Effector memory CD4-positive, alpha-beta T cell (primary cell): ENCODE measurements at regions not wholly inside any gene's neighbourhood (a gene's known extent, or its start where the extent isn't known, plus 50 kb on each side); places are given as distances from the start of the nearest gene placed in this dataset.

Source experiments
- DNase-seq, 3 donors: peaks; one replicate each; pipeline ENCODE4 v3.0.0-alpha.2; 2020
- H3K27ac ChIP-seq: 2 replicates; pipeline ENCODE4 v1.7.0; 2013; ENCODE audit warnings: mild to moderate bottlenecking, low read length, moderate library complexity; ENCODE audit not compliant: insufficient read depth, poor library complexity, severe bottlenecking
- H3K27me3 ChIP-seq: replicated peaks from 2 replicates; pipeline ENCODE4 v1.7.0; 2013; ENCODE audit warnings: mild to moderate bottlenecking, low read length; ENCODE audit not compliant: insufficient read depth, control insufficient read depth, poor library complexity, severe bottlenecking
- H3K36me3 ChIP-seq: 2 replicates; pipeline ENCODE4 v1.7.0; 2013; ENCODE audit warnings: mild to moderate bottlenecking, low read length, moderate library complexity; ENCODE audit not compliant: control insufficient read depth, insufficient read depth
- H3K4me1 ChIP-seq: 2 replicates; pipeline ENCODE4 v1.7.0; 2013; ENCODE audit warnings: low read length, mild to moderate bottlenecking; ENCODE audit not compliant: control insufficient read depth, insufficient read depth, poor library complexity, severe bottlenecking
- H3K4me3 ChIP-seq: 2 replicates; pipeline ENCODE4 v1.7.0; 2013; ENCODE audit warnings: low read length, low read depth, mild to moderate bottlenecking; ENCODE audit not compliant: insufficient read depth, poor library complexity, severe bottlenecking
- H3K9me3 ChIP-seq: 2 replicates; pipeline ENCODE4 v1.7.0; 2013; ENCODE audit warnings: mild to moderate bottlenecking, low read length, moderate library complexity; ENCODE audit not compliant: control insufficient read depth

DNA sequence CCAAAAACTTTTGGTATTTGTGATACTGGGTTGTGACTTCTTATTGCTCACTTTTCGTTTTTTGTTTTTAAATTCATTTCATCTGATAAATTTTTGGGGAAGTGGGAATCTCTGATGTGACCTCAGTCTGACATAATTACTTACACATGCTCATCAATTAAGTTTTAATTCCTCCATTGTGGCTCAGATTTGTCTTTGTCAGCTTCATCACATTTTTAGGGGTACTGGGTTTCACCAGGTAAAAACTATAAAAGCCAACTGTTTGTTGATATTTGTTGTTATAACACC, 425.3 kb upstream of the TGFBR2 start:
- Histone ChIP-seq H3K27me3 (no peaks in the 10 kb centered on the region), H3K4me3 (no peak overlapping the region), H3K36me3 (no peaks in the 10 kb centered on the region), H3K27ac (no peak overlapping the region), H3K9me3 (no peaks in the 10 kb centered on the region), H3K4me1 (no peaks in the 10 kb centered on the region)
- DNase-seq, result no peak

- Histone ChIP-seq H3K4me1 (no peaks in the 10 kb centered on the region), H3K9me3 (no peaks in the 10 kb centered on the region), H3K27me3 (no peaks in the 10 kb centered on the region), H3K36me3 (no peaks in the 10 kb centered on the region), H3K27ac (no peak overlapping the region), H3K4me3 (no peak overlapping the region)
- no peak for DNase-seq
Observed at GRCh38 chr3:30181581-30181980, 424.8 kb upstream of the TGFBR2 start.

DNA sequence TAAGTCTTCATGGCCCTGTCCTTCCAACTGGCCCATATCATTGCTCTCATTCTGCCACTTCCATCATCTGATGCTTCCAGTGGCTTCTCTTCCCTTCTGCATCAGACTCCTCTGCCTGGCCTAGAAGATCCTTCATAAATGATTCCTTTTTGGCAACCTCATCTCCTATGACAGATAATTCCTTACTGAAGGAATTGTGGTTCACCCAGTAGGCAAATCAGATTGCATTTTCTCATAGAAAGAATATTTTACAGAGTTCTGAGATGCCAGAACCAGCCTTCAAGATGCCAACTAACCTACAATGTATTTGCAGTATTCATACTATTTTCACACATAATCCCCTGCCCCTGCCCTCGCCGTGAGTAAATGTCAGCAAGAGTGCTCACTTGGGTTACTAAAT, 423.0 kb upstream of the TGFBR2 start:
- no peak overlapping the region for H3K27ac ChIP-seq
- no peaks in the 10 kb centered on the region for H3K9me3 ChIP-seq
- no peaks in the 10 kb centered on the region for H3K27me3 ChIP-seq
- DNase-seq, result no peak
- H3K4me3 ChIP-seq, result no peak overlapping the region
- no peaks in the 10 kb centered on the region for H3K4me1 ChIP-seq
- no peaks in the 10 kb centered on the region for H3K36me3 ChIP-seq

GRCh38 chr3:30184091-30184810, 422.1 kb upstream of the TGFBR2 start:
- no peak overlapping the region for H3K27ac ChIP-seq
- no peaks in the 10 kb centered on the region for H3K27me3 ChIP-seq
- no peaks in the 10 kb centered on the region for H3K36me3 ChIP-seq
- no peaks in the 10 kb centered on the region for H3K9me3 ChIP-seq
- H3K4me3 ChIP-seq, result no peak overlapping the region
- H3K4me1 ChIP-seq, result no peaks in the 10 kb centered on the region
- DNase-seq, result no peak

DNA sequence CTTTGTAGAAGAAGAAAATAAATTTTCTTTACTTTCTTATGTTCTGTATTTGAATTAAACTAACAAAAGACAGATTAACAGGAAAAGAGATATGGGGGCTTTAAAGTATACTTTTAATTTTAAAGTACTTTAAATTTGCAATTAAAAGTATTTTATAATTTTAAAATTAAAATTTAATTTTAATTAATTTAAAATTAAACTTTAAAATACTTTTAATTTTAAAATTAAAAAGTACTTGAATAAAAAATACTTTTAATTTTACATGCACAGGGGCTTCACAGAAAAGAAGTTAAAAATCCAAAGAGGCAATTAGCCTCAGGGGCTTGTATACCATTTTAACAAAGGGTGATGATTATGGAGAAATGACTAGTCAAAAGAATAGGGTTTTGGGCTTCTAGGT, 420.5 kb upstream of the TGFBR2 start:
- Histone ChIP-seq H3K4me1 (no peaks in the 10 kb centered on the region), H3K4me3 (no peak overlapping the region), H3K9me3 (no peaks in the 10 kb centered on the region), H3K27ac (no peak overlapping the region), H3K27me3 (no peaks in the 10 kb centered on the region), H3K36me3 (no peaks in the 10 kb centered on the region)
- no peak for DNase-seq

DNA sequence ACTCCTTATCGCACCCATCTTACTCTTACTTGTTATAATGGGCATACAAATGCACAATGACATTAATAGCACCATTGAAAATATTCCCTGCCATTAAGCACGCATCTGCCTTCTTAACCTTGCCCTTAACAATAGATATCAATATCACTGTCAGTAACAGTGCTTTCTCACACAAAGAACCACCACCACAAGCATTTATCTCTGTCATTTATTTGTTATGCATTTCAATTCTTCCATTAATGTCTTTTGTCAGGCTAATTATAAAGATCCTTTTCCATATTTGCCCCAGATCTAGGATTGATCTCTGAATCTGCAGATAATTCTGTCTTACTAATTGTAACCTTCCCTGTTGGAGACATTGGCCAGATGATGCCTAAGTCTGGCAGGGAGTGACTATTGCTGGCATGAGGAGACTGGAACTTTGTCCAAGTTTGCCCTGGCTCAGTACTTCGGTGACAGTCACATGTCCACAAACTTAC, 419.6 kb upstream of the TGFBR2 start:
- no peaks in the 10 kb centered on the region for H3K4me1 ChIP-seq
- no peak for DNase-seq
- no peak overlapping the region for H3K4me3 ChIP-seq
- H3K36me3 ChIP-seq, result no peaks in the 10 kb centered on the region
- no peaks in the 10 kb centered on the region for H3K27me3 ChIP-seq
- H3K9me3 ChIP-seq, result no peaks in the 10 kb centered on the region
- H3K27ac ChIP-seq, result no peak overlapping the region

- H3K4me3 ChIP-seq, result no peak overlapping the region
- no peak for DNase-seq
- H3K36me3 ChIP-seq, result no peaks in the 10 kb centered on the region
- no peak overlapping the region for H3K27ac ChIP-seq
- no peaks in the 10 kb centered on the region for H3K4me1 ChIP-seq
- no peaks in the 10 kb centered on the region for H3K27me3 ChIP-seq
- no peaks in the 10 kb centered on the region for H3K9me3 ChIP-seq
Observed at GRCh38 chr3:30187366-30187765, 419.0 kb upstream of the TGFBR2 start.

GRCh38 chr3:30188713-30189112, 417.7 kb upstream of the TGFBR2 start:
- DNase-seq, result no peak
- Histone ChIP-seq H3K9me3 (no peaks in the 10 kb centered on the region), H3K36me3 (no peaks in the 10 kb centered on the region), H3K27me3 (no peaks in the 10 kb centered on the region), H3K4me1 (no peaks in the 10 kb centered on the region), H3K27ac (no peak overlapping the region), H3K4me3 (no peak overlapping the region)

- H3K9me3 ChIP-seq, result no peaks in the 10 kb centered on the region
- H3K27ac ChIP-seq, result no peak overlapping the region
- H3K36me3 ChIP-seq, result no peaks in the 10 kb centered on the region
- H3K4me3 ChIP-seq, result no peak overlapping the region
- no peak for DNase-seq
- no peaks in the 10 kb centered on the region for H3K27me3 ChIP-seq
- H3K4me1 ChIP-seq, result no peaks in the 10 kb centered on the region
Observed at GRCh38 chr3:30189900-30190299, 416.5 kb upstream of the TGFBR2 start.

- Histone ChIP-seq H3K4me3 (no peak overlapping the region), H3K36me3 (no peaks in the 10 kb centered on the region), H3K27ac (no peak overlapping the region), H3K4me1 (no peaks in the 10 kb centered on the region), H3K9me3 (no peaks in the 10 kb centered on the region), H3K27me3 (no peaks in the 10 kb centered on the region)
- DNase-seq, result no peak
Observed at GRCh38 chr3:30193625-30194044, 412.8 kb upstream of the TGFBR2 start.
